OCI-LY3 (cell line): ENCODE measurements at regions not wholly inside any gene's neighbourhood (a gene's known extent, or its start where the extent isn't known, plus 50 kb on each side); places are given as distances from the start of the nearest gene placed in this dataset.

Source experiments
- EZH2phosphoT487 ChIP-seq: fragments of 200-600 bp; shearing (Covaris generic); IDR thresholded peaks from 2 replicates; pipeline ENCODE4 v1.6.1; 2018; ENCODE audit warnings: antibody characterized with exemption, mixed run types, low read depth
- TF ChIP-seq, protein P1 (sequence below): fragments of 200-600, 300-600 bp; sonication (generic); IDR thresholded peaks from 2 replicates; pipeline ENCODE4 v1.5.1; 2014; ENCODE audit warnings: antibody characterized with exemption, low read length, low read depth

DNA sequence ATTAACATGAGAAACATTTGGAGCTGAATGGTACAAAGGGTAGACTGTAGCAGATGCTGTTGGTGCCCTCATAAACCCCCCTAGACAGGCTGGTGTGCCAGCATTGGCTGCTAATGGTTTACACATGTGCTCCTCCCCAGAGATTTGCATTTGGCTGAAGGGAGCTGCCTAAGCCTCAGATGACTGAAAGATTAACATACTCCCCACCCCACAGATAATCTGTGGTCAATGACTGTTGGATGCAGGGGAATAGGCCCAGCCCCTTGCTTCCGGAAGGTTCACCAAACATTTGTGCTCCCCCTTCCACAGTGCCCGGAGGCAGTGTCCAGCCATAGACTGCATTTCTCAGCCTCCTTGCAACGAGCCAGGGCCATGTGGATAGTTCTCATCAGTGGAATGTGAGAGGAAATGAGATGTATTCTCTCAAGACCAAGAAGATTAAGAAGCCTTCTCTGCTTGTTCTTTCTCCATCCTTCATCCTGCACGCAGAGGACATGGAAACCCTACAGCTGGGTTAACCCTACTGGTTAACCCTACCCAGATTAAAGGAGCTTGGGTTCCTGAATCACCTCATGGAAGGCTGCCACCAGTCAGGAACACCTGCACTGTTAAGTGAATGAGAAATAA is 79.6 kb downstream of the PHAX start:
- TF ChIP-seq, protein P1, sequence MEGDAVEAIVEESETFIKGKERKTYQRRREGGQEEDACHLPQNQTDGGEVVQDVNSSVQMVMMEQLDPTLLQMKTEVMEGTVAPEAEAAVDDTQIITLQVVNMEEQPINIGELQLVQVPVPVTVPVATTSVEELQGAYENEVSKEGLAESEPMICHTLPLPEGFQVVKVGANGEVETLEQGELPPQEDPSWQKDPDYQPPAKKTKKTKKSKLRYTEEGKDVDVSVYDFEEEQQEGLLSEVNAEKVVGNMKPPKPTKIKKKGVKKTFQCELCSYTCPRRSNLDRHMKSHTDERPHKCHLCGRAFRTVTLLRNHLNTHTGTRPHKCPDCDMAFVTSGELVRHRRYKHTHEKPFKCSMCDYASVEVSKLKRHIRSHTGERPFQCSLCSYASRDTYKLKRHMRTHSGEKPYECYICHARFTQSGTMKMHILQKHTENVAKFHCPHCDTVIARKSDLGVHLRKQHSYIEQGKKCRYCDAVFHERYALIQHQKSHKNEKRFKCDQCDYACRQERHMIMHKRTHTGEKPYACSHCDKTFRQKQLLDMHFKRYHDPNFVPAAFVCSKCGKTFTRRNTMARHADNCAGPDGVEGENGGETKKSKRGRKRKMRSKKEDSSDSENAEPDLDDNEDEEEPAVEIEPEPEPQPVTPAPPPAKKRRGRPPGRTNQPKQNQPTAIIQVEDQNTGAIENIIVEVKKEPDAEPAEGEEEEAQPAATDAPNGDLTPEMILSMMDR: no peak
- TF ChIP-seq EZH2phosphoT487: no peak
